Left forelimb (tissue), 1 donor: ENCODE measurements at regions not wholly inside any gene's neighbourhood (a gene's known extent, or its start where the extent isn't known, plus 50 kb on each side); places are given as distances from the start of the nearest gene placed in this dataset.

Experiments used
- DNase-seq: peaks from one replicate; pipeline ENCODE4 v3.0.0-alpha.2; 2018; ENCODE audit warnings: low spot score

GRCh38 chr12:61896436-61896835 lies 363.8 kb upstream of the USP15 start:
- no peak for DNase-seq

GRCh38 chr12:61902403-61902802 lies 357.8 kb upstream of the USP15 start:
- DNase-seq = no peak

GRCh38 chr12:61911113-61911512 lies 349.1 kb upstream of the USP15 start:
- DNase-seq = no peak

GRCh38 chr12:61915420-61915819 lies 344.8 kb upstream of the USP15 start:
- DNase-seq = no peak

GRCh38 chr12:61916831-61917230 lies 343.4 kb upstream of the USP15 start:
- DNase-seq = no peak

GRCh38 chr12:61919686-61920085 lies 340.5 kb upstream of the USP15 start:
- no peak for DNase-seq

- no peak for DNase-seq
These were observed 340.0 kb upstream of the USP15 start for GRCh38 chr12:61920230-61920629.

GRCh38 chr12:61923152-61923551 lies 337.1 kb upstream of the USP15 start:
- DNase-seq = no peak

GRCh38 chr12:61934564-61934963 lies 325.6 kb upstream of the USP15 start:
- DNase-seq = no peak

- no peak for DNase-seq
These were observed 320.2 kb upstream of the USP15 start for GRCh38 chr12:61939977-61940376.

- DNase-seq = no peak
These were observed 303.7 kb upstream of the USP15 start for GRCh38 chr12:61956545-61956944.

- DNase-seq = no peak
These were observed 285.7 kb upstream of the USP15 start for GRCh38 chr12:61974461-61974860.

- DNase-seq = no peak
These were observed 274.4 kb upstream of the USP15 start for GRCh38 chr12:61985830-61986229.

GRCh38 chr12:61987173-61987572 lies 273.0 kb upstream of the USP15 start:
- no peak for DNase-seq

GRCh38 chr12:61991661-61992060 lies 268.5 kb upstream of the USP15 start:
- DNase-seq = no peak

- DNase-seq = no peak
These were observed 266.4 kb upstream of the USP15 start for GRCh38 chr12:61993734-61994345.

- DNase-seq = no peak
These were observed 263.5 kb upstream of the USP15 start for GRCh38 chr12:61996717-61997116.

GRCh38 chr12:61998791-61999190 lies 261.4 kb upstream of the USP15 start:
- DNase-seq = no peak

- DNase-seq = no peak
These were observed 260.9 kb upstream of the USP15 start for GRCh38 chr12:61999311-61999710.

- no peak for DNase-seq
These were observed 258.8 kb upstream of the USP15 start for GRCh38 chr12:62001424-62001823.

GRCh38 chr12:62003226-62003625 lies 257.0 kb upstream of the USP15 start:
- DNase-seq = no peak

GRCh38 chr12:62003701-62004100 lies 256.5 kb upstream of the USP15 start:
- no peak for DNase-seq

GRCh38 chr12:62005615-62006014 lies 254.6 kb upstream of the USP15 start:
- no peak for DNase-seq

- no peak for DNase-seq
These were observed 254.0 kb upstream of the USP15 start for GRCh38 chr12:62006076-62006732.
